T-cell (primary cell): ENCODE measurements at regions not wholly inside any gene's neighbourhood (a gene's known extent, or its start where the extent isn't known, plus 50 kb on each side); places are given as distances from the start of the nearest gene placed in this dataset.
A peak's percentile ranks its signal among the peaks of the same experiment; 100 is the strongest.
"Not testable (repeated sequence)": the region's sequence is repeated elsewhere in the genome, so short reads cannot be mapped to it uniquely, and the experiment has no call there.

Experiments
- ATAC-seq, 4 experiments: fragments of 200-7000 bp in 3 of 4; fragments of 150-1000 bp in 1 of 4; cut with Tn5 transposase; replicated peaks in 1 of 4; 1 replicate in 3 of 4; 2 replicates in 1 of 4; pipeline ENCODE4 v1.10.0; 2021; ENCODE audit warnings: moderate library complexity in 3 of 4, mild to moderate bottlenecking in 2 of 4, moderate number of reproducible peaks in 1 of 4
- CTCF ChIA-PET, 2 donors: fragments of 300-600 bp; sonication (Branson Sonifier 250); formaldehyde crosslinking; loops; one replicate each; lab custom pipeline; 2022; ENCODE audit warnings: antibody characterized with exemption in 2 of 2; lab: Charles Lee
- POLR2A ChIA-PET, 2 donors: fragments of 300-600 bp; sonication (Branson Sonifier 250); formaldehyde crosslinking; loops; one replicate each; lab custom pipeline; 2022; ENCODE audit warnings: antibody characterized with exemption in 2 of 2; lab: Charles Lee
- DNase-seq, 35 experiments: peaks; one replicate each; pipeline versions ENCODE4 v3.0.0 to v3.0.0-alpha.2; 2013 to 2023
- H3K27ac ChIP-seq: one replicate; pipeline ENCODE4 v1.5.1; 2013; ENCODE audit warnings: low read length
- H3K27me3 ChIP-seq, 2 experiments: replicated peaks in 1 of 2; 1 replicate in 1 of 2; 2 replicates in 1 of 2; pipeline versions ENCODE4 v1.6.1 to v1.7.0; 2013; ENCODE audit warnings: low read length in 1 of 2, mixed read lengths in 1 of 2; ENCODE audit not compliant: control insufficient read depth in 2 of 2, insufficient read depth in 2 of 2; ENCODE audit errors: extremely low read depth in 1 of 2
- H3K36me3 ChIP-seq, 2 donors: 1 replicate in 1 of 2; 2 replicates in 1 of 2; pipeline versions ENCODE4 v1.6.1 to v1.7.0; 2013; ENCODE audit warnings: low read length in 1 of 2; ENCODE audit not compliant: control insufficient read depth in 2 of 2, insufficient read depth in 1 of 2; ENCODE audit errors: extremely low read depth in 1 of 2
- H3K4me1 ChIP-seq, 2 experiments: 1 replicate in 1 of 2; 2 replicates in 1 of 2; pipeline versions ENCODE4 v1.6.1 to v1.7.0; 2013; ENCODE audit warnings: low read length in 2 of 2, mixed read lengths in 1 of 2; ENCODE audit not compliant: insufficient read depth in 2 of 2, control insufficient read depth in 1 of 2; ENCODE audit errors: extremely low read depth in 1 of 2
- H3K4me3 ChIP-seq, 2 donors: 1 replicate in 1 of 2; 2 replicates in 1 of 2; pipeline versions ENCODE4 v1.5.1 to v1.7.0; 2013; ENCODE audit warnings: mild to moderate bottlenecking in 2 of 2, low read length in 1 of 2, moderate library complexity in 1 of 2; ENCODE audit not compliant: control insufficient read depth in 1 of 2; ENCODE audit errors: extremely low read depth in 1 of 2
- H3K9me3 ChIP-seq: 2 replicates; pipeline ENCODE4 v1.7.0; 2013
- H3K27ac Mint-ChIP-seq, 2 donors: one replicate each; pipeline ENCODE4 v1.8.0; 2020 to 2021; ENCODE audit warnings: mild to moderate bottlenecking in 2 of 2, mixed read lengths in 2 of 2
- H3K27me3 Mint-ChIP-seq, 2 donors: one replicate each; pipeline ENCODE4 v1.8.0; 2021 to 2022; ENCODE audit warnings: mixed read lengths in 2 of 2
- H3K36me3 Mint-ChIP-seq: one replicate; pipeline ENCODE4 v1.8.0; 2021; ENCODE audit warnings: mixed read lengths
- H3K4me1 Mint-ChIP-seq, 3 donors: one replicate each; pipeline ENCODE4 v1.8.0; 2020 to 2022; ENCODE audit warnings: mixed read lengths in 3 of 3, mild to moderate bottlenecking in 1 of 3
- H3K4me3 Mint-ChIP-seq, 3 donors: one replicate each; pipeline ENCODE4 v1.8.0; 2020 to 2022; ENCODE audit warnings: mild to moderate bottlenecking in 3 of 3, mixed read lengths in 3 of 3, moderate library complexity in 3 of 3
- H3K9me3 Mint-ChIP-seq, 3 donors: one replicate each; pipeline ENCODE4 v1.8.0; 2020 to 2022; ENCODE audit warnings: mixed read lengths in 3 of 3
- WGBS: methylation state at CpG from one replicate; pipeline ENCODE4 v1.1.5; 2013; ENCODE audit warnings: missing lambda C conversion rate; ENCODE audit not compliant: insufficient coverage; 5-methylcytosine and 5-hydroxymethylcytosine counted together

DNA sequence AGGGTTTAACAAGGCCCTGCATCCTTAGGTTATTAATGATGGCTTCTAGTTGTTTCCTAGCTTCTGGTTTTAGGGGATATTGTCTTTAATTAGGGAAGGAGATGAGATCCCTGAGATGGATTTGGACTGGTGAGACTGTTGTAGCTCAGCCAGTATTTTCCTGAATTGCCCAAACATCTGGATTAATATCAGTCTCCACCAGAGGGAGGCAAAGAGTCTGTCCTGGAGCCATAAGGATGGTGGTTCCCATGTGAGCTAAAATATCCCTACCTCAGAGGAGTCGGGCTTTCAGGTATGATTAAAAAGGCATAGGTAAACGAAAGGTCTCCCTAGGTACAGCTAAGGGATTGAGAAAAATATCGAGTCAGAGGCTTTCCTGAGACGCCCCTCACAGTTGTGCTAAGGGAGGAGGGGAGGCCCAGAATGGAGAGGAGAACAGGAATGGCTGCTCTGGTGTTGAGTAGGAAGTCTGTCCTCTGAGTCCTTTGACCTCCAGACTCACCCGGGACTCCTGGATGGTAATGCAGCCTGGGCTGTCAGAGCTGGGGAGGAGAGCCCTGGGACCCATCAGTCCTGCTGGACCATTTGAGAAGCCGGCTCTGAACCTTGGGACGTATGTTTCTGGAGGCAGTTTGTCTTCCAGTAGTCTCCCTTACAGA lies 130.3 kb upstream of the PLGLB1 start:
- H3K9me3 Mint-ChIP-seq, POLR2A ChIA-PET: not testable (repeated sequence)

DNA sequence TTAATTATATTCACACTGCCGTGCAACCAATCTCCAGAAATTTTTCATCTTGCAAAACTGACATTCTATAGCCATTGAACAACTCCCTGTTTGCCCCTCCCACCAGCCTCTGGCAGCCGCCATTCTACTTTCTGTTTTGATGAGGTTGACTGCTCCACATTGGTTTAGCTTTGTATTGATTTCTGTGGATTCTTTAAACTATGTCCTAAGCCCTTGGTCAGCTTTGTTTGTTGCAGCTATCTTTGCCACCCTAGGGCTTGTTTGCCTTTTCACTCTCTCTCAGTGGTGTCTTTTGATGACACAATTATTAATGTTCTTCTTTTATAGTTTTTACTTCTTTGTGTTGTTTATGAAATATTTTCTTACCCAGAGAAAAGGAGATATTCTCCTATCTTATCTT lies 152.8 kb upstream of the PLGLB1 start:
- H3K27ac Mint-ChIP-seq, H3K27me3 ChIP-seq, H3K4me3 Mint-ChIP-seq, H3K9me3 ChIP-seq, CTCF ChIA-PET, ATAC-seq, H3K4me1 Mint-ChIP-seq, H3K9me3 Mint-ChIP-seq, POLR2A ChIA-PET, H3K36me3 ChIP-seq, H3K4me1 ChIP-seq, H3K27ac ChIP-seq, H3K27me3 Mint-ChIP-seq, H3K4me3 ChIP-seq, H3K36me3 Mint-ChIP-seq, DNase-seq: not testable (repeated sequence)
- no CpG with 5 or more reads among the region's 2 CpGs for WGBS

More for the DNA sequence above, 130.3 kb upstream of the PLGLB1 start:
- H3K4me1 ChIP-seq, H3K27ac Mint-ChIP-seq, CTCF ChIA-PET, DNase-seq, H3K4me1 Mint-ChIP-seq, H3K27me3 ChIP-seq, ATAC-seq, H3K36me3 Mint-ChIP-seq, H3K36me3 ChIP-seq, H3K27ac ChIP-seq, H3K4me3 ChIP-seq, H3K9me3 ChIP-seq, H3K4me3 Mint-ChIP-seq, H3K27me3 Mint-ChIP-seq: not testable (repeated sequence)
- WGBS = no CpG with 5 or more reads among the region's 7 CpGs

DNA sequence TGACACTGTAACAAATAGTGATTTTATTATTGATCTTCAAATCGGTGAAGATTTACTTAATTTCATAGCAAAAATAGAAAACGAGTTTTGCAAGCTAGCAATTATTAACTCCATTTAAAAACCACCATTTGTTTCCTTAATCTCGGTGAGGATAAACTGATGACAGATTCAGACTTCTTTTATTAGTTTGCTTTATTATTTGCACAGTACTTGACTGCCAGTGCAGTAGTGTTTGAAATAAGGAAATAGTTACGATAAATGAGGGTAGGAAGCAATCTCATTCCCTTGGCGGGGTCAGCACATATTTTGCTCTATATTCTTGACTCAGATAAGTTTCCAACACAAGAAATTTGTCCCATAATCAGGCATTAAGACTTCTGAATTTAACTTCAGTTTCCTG lies 161.7 kb upstream of the PLGLB1 start:
- H3K27ac Mint-ChIP-seq, H3K27me3 Mint-ChIP-seq, H3K4me3 Mint-ChIP-seq, POLR2A ChIA-PET, H3K9me3 ChIP-seq, H3K4me1 ChIP-seq, H3K36me3 ChIP-seq, H3K9me3 Mint-ChIP-seq, DNase-seq, H3K4me3 ChIP-seq, H3K36me3 Mint-ChIP-seq, ATAC-seq, H3K27ac ChIP-seq, CTCF ChIA-PET, H3K4me1 Mint-ChIP-seq, H3K27me3 ChIP-seq: not testable (repeated sequence)
- WGBS = no CpG with 5 or more reads among the region's 5 CpGs

DNA sequence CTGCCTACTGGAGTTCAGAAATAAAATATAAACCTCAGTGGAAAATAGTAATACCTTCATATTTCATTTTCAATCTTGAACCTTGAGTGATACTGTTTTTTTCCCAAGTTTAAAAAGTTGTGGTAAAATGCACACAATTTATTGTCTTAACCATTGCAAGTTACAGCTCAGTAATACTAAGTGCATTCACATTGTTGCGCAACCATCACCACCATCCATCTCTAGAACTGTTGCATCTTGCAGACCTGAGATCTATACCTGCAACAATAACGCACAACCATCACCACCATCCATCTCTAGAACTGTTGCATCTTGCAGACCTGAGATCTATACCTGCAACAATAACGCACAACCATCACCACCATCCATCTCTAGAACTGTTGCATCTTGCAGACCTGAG lies 162.6 kb upstream of the PLGLB1 start:
- H3K27me3 ChIP-seq, H3K4me1 Mint-ChIP-seq, H3K36me3 Mint-ChIP-seq, H3K27ac Mint-ChIP-seq, H3K27me3 Mint-ChIP-seq, H3K9me3 Mint-ChIP-seq, H3K9me3 ChIP-seq, DNase-seq, H3K4me3 ChIP-seq, CTCF ChIA-PET, H3K36me3 ChIP-seq, POLR2A ChIA-PET, H3K27ac ChIP-seq, ATAC-seq, H3K4me3 Mint-ChIP-seq, H3K4me1 ChIP-seq: not testable (repeated sequence)
- no CpG with 5 or more reads among the region's 3 CpGs for WGBS

DNA sequence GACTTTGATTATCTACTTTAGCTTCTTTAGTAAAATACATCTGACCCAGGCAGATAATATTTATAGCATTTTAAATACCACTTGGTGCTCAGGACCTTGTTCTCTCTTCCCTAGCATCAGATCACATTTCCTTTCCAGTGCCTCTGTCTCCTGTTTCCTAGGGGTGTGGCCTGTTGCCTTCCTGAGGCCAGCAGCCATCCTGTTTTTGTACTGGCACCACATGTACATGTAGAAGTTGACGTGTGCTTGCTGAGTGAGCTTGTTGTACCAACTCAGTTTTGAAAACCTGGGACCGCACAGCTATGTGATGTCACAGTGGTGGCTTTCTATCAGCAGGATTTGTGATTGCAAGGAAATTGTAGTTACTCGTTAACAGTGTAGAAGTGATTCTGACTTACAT lies 167.6 kb upstream of the PLGLB1 start:
- CTCF ChIA-PET, ATAC-seq: not testable (repeated sequence)

DNA sequence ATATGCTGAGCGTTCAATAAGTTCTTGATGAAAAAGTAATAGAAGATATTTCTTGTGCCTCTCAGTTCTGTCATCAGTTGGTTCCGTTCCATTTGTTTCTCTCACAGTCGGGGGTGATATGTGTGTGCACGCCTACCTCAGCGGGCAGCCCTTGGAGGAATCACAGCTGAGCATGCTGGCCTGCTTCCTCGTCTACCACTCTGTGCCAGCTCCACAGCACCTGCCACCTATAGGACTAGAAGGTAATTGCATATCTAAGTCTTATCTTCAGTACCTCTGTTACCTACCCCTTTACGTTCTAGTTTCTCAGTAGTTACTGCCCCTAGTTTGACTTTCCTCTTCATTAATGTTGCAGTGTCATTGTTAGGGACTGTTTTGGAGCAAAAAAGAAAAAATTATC lies 171.7 kb upstream of the PLGLB1 start:
- H3K27me3 Mint-ChIP-seq, H3K36me3 Mint-ChIP-seq, H3K4me1 ChIP-seq, H3K27ac Mint-ChIP-seq, H3K4me3 ChIP-seq, H3K9me3 Mint-ChIP-seq, H3K4me1 Mint-ChIP-seq, H3K27ac ChIP-seq, DNase-seq, H3K36me3 ChIP-seq, POLR2A ChIA-PET, H3K27me3 ChIP-seq, H3K4me3 Mint-ChIP-seq, CTCF ChIA-PET, H3K9me3 ChIP-seq: not testable (repeated sequence)
- ATAC-seq = peak; percentile 32 to 77 (median 68)
- WGBS = no CpG with 5 or more reads among the region's 7 CpGs

More for the DNA sequence above, 167.6 kb upstream of the PLGLB1 start:
- H3K36me3 ChIP-seq, H3K27me3 Mint-ChIP-seq, H3K27me3 ChIP-seq, POLR2A ChIA-PET, H3K4me3 Mint-ChIP-seq, H3K36me3 Mint-ChIP-seq, DNase-seq, H3K9me3 Mint-ChIP-seq, H3K4me1 Mint-ChIP-seq, H3K27ac ChIP-seq, H3K4me1 ChIP-seq, H3K4me3 ChIP-seq, H3K9me3 ChIP-seq, H3K27ac Mint-ChIP-seq: not testable (repeated sequence)
- WGBS = no CpG with 5 or more reads among the region's 3 CpGs
